Kidney capillary endothelial cell (primary cell): ENCODE measurements at regions not wholly inside any gene's neighbourhood (a gene's known extent, or its start where the extent isn't known, plus 50 kb on each side); places are given as distances from the start of the nearest gene placed in this dataset.
A peak's percentile ranks its signal among the peaks of the same experiment; 100 is the strongest.
"Not testable (repeated sequence)": the region's sequence is repeated elsewhere in the genome, so short reads cannot be mapped to it uniquely, and the experiment has no call there.

Experiments
- DNase-seq: peaks from one replicate; pipeline ENCODE4 v3.0.0-alpha.2; 2018; ENCODE audit warnings: low spot score

DNA sequence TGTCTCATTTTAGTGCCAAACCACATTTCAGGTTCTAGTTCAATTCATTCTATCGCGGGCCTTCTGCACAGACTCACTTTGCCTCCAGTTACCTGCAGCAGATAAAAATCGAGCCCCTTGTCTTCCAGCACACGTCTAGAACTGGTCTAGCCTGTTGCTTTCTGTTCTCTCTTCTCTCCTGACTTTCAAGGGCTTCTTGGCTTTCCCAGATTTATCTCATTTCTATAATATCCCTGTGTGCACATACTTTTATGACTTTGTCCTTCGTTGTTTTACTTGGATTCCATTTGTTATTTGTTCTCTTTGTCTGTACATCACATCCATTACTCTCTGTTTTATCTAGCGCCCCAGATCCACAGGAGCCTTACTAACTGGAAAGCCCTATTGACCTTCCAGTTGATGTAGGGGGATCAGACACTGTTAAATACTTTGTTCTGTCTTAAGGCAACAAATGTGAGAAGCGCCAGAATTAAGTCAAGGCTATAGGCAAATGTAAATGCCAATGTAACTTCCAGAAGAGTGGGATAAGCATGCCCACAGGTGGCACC, 284.5 kb upstream of the ADGRL4 start:
- DNase-seq: no peak

- no peak for DNase-seq
These were observed 281.5 kb upstream of the ADGRL4 start for GRCh38 chr1:79287982-79288381.

DNA sequence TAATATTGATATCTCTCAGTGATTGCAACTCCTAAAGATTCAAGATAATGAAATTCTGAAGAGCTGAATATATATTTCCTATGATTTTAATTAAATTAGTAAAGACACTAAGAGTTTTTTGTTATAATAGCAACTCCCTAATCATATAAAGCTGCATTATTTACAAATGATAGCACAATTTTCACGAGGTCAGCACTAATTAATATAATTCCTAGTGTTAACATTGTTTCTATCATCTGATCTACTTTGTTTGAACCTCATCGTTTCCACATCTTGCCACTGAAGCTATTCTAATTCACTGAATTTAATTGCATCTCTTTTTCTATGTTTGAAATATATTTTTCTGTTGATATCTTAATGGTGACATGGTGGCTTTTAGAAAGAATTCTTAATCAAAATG, 279.1 kb upstream of the ADGRL4 start:
- no peak for DNase-seq

- DNase-seq: no peak
These were observed 276.9 kb upstream of the ADGRL4 start for GRCh38 chr1:79283451-79283850.

DNA sequence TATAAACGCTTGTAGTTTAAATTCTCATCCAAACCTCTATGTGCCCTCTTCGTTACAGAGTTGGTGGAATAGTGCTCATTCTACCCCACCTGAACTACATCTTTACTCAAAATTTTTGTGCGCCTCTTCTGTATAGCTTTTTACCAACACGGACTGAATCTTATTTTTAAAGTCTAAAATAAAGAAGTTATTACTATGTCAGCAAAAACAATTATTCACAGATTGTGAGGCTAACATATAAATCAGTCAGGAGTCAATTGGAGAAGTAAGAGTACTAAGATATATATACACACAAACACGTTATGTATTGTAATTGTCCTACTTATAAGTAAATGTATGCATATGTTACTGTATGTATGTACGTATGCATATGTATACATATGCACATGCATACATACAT, 274.9 kb upstream of the ADGRL4 start:
- DNase-seq: no peak

DNA sequence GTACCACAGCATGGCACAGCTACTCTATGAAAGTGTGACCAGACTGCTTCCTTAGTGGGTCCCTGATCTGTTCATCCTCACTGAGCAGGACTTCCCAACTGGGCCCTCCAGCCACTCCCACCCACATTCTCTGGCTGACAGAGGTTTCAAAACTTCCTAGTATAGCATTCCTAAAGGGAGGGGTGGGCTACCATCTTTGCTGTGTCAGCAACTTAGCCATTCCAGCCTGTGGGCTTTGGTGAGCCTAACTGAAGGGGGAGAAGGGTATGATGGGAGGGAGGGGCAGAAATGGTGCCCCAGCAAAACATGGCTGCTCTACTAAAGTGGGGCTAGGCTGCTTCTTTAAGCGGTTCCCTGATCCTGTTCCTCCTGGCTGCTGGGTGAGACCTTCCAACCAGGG, 265.2 kb upstream of the ADGRL4 start:
- no peak for DNase-seq

DNA sequence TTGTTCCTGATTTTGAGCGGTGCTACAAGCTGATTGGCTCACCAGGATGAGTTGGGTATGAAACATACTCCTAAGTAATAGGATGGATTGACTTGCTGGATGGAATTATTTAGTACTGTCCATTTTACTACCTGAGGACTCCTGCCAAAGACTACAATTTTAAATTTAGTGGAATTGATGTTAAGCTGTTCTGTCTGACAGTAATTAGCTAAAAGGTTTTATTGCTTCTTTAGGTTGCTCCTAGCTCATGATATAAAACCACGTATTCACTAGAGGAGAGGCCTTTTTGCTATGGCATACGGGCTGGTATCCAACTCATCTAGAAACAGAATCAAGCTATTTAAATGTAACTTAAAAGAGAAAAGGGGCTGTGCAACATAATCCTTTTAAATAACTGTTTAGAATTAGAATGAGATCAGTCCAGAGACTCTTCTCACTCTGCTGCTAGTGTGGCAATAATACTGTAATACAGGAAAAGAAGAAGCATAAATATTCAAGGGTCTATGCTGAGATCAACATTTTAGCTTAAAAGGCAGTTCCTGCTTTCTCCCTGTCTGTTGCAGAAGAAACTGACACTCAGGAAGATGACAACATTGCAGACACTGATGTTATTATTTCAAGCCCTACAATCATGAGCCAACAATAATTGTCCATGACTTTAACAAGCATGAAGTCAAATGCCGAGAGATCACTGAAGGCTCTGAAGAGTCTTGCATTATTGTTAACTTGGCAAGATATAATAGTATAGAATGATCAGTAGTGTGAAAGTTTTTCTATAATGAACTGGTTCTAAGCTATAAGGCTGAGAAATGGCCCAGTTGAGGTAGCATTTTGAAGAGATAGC, 258.7 kb upstream of the ADGRL4 start:
- DNase-seq: no peak

DNA sequence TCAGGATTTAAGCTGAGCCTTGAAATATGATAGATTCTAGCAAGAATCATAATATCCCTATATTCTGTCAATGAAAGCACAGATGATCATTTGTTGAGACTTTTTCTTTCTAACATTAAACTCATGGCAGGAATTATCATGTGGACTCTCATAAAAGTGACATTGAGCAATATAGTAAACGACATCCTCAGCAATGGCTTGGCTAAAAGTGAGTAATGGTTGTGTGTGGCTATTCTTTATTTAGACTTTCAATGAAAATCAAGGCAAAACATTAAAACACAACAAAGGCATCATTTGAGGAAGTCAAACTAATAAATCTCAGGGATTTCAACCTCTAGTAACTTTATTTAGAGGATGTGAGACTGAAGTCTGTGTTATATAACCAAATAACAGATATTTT, 257.8 kb upstream of the ADGRL4 start:
- no peak for DNase-seq

GRCh38 chr1:79262745-79263258, 256.3 kb upstream of the ADGRL4 start:
- no peak for DNase-seq

DNA sequence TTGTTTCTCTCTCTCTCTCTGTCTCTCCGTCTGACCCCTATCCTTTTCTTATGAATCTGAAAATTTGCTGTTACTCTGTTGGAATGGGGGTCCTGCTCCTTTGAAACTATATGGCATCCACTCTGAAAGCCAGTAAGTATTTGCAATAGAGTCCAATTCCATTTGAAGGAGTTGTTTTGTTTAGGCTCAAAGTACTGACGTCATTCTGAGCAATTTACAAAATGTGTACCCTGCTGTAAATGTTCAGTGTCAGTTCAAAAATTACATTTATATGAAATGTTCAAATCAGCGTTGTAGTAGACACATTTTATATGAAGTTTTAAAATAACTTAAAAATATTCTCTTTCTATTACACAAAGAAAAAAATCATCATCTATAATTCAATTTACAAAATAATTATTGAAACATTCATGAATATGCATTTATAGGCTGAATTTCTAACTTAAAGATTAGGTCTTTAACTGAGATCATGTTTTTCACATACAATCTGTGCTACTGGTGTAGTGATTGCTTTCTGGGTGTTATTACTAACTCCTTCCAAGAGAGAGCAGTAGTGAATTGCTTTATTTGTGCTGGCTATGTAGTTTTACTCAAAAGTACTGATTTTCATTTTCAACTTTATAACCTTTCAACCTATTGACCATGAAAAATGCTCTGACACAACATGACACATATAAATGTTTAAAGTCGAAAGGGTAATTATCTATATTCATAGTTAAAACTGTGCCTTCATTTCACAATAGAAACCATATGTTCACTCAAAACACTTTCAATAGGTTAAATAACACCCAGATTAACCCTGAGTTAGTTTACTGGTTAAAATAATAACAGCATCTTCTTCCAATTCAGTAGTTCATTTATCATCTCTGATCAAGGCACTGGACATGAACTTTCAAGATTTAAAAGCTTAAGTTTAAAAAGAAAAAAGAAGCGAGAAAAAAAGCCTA, 253.1 kb upstream of the ADGRL4 start:
- peak; percentile 60 for DNase-seq

- no peak for DNase-seq
These were observed 248.9 kb upstream of the ADGRL4 start for GRCh38 chr1:79255421-79255820.

GRCh38 chr1:79252598-79252997, 246.1 kb upstream of the ADGRL4 start:
- no peak for DNase-seq

DNA sequence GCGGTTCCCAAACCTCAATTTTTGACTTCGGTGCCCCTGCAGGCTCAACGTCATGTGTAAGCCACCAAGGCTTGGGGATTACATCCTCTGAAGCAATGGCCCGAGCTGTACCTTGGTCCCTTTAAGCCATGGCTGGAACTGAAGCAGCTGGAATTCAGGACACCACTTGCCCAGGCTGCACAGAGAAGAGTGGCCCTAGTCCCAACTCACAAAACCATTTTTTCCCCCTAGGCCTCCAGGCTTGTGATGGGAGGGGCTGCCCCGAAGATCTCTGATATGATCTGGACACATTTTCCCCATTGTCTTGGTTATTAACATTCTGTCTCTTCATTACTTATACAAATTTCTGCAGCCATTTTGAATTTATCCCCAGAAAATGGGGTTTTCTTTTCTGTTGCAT, 233.3 kb upstream of the ADGRL4 start:
- DNase-seq: no peak

- DNase-seq: peak; percentile 76
These were observed 228.9 kb upstream of the ADGRL4 start for GRCh38 chr1:79235301-79236002.

- DNase-seq: no peak
These were observed 226.3 kb upstream of the ADGRL4 start for GRCh38 chr1:79232818-79233217.

- not testable (repeated sequence) for DNase-seq
These were observed 224.2 kb upstream of the ADGRL4 start for GRCh38 chr1:79230751-79231150.

DNA sequence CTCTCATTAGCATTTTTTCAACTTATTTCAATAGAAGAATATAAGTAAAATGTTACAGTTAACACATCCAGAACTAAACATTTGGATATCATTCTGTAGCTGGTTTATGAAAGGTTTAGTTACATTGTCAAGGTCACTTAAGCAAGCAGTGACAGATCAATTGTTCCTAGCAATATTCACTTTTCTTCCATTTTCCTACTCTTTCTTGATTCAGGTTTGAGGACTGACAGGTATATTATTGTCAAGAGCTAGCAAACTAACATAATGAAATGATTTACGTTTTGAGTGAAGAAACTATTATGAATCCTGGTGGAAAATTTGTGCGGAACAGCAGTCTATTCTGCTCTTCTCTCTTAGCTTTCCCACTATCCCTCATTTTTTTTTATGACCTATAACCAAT, 220.4 kb upstream of the ADGRL4 start:
- DNase-seq: no peak

GRCh38 chr1:79224537-79224936, 218.0 kb upstream of the ADGRL4 start:
- no peak for DNase-seq

DNA sequence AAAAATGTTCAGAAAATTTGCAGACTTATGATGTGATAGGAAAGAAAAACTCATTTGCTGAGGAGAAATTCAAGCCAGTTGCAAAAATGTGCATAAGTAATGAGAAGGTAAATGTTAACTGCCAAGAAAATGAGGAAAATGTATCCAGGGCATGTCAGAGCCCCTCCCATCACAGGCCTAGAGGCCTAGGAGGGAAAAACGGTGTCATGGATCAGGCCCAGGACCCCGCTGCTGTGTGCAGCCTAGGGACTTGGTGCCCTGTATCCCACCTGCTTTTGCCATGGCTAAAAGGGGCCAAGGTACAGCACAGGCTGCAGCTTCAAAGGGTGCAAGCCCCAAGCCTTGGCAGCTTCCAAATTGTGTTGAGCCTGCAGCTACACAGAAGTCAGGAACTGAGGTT, 214.0 kb upstream of the ADGRL4 start:
- DNase-seq: no peak

DNA sequence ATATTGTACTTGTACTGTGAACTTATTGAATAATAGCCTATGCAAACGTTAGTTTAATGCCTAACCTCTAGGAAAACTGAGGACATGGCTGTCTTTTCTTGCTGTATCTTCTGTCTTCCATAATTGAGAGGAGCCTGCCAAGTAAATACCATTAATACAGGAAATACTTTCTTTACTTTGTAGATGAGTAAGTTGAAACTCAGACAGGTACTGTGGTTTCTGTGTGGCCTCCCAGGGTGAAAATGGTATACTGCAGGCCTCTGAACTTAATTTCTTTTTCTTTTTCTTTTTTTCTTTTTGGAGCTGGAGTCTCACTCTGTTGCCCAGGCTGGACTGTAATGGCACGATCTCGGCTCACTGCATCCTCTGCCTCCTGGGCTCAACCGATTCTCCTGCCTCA, 208.8 kb upstream of the ADGRL4 start:
- DNase-seq: no peak

DNA sequence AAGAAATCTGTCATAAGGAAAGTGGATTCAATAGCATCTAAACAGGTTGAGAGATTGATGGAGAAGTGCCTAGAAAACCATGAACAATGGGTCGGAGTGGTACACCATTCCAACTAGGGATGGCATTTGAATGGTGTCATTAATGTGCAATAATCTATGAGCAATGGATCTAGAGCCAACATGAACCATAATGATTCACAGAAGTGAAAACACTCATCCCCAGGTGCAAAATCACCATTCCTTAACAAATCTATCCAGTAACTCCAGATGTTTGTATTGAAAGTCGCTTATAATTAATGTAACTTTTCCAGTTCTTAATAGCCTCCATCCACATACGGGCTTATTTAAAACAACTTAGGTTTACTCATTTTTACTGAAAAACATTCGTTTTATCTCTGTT, 201.3 kb upstream of the ADGRL4 start:
- no peak for DNase-seq

DNA sequence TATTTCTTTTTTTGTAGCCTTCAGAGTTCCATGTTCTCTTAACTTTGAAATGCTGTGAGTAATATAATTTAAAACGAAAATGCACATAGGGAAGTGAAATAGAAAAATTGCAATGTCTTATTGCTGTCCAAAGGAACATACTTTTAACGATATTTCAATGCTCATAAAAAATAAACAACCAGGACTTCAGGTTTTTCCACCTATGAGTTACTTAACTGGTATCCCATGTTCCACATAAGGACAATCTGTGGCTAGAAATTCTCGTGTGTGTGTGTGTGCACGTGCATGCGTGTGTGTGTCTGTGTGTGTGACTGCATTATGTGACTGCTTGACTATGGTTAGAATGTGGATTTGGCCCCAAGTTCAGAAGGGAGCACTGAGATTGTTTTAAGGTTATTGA, 200.8 kb upstream of the ADGRL4 start:
- DNase-seq: no peak
